ENCODE measurements at regions not wholly inside any gene's neighbourhood (a gene's known extent, or its start where the extent isn't known, plus 50 kb on each side); places are given as distances from the start of the nearest gene placed in this dataset.
"Not testable (repeated sequence)": the region's sequence is repeated elsewhere in the genome, so short reads cannot be mapped to it uniquely, and the experiment has no call there.

GRCh38 chr4:130034876-130035275 lies 938.9 kb downstream of the C4orf33 start:
- no peaks in the 10 kb centered on the region for H3K27me3 ChIP-seq
- no peaks in the 10 kb centered on the region for H3K36me3 ChIP-seq
- intact Hi-C loops (cut with DNase I) = no loop called here
- H3K4me3 ChIP-seq (replicated peaks in 1 of 3) = no peak overlapping the region
- H3K4me1 ChIP-seq = no peaks in the 10 kb centered on the region
- DNase-seq = no peak
- no peak overlapping the region for H3K27ac ChIP-seq
- H3K9me3 ChIP-seq = no peaks in the 10 kb centered on the region
- TF ChIP-seq CTCF (IDR thresholded peaks at IDR 0.05) (no peak), POLR2A (IDR thresholded peaks at IDR 0.05) (no peak)

GRCh38 chr4:130035391-130035790 lies 939.4 kb downstream of the C4orf33 start:
- H3K4me1 ChIP-seq = no peaks in the 10 kb centered on the region
- H3K36me3 ChIP-seq = no peaks in the 10 kb centered on the region
- no peaks in the 10 kb centered on the region for H3K9me3 ChIP-seq
- no peaks in the 10 kb centered on the region for H3K27me3 ChIP-seq
- intact Hi-C loops (cut with DNase I) = no loop called here
- no peak overlapping the region for H3K27ac ChIP-seq
- H3K4me3 ChIP-seq (replicated peaks in 1 of 3) = no peak overlapping the region
- WGBS, 2 donors = 44 to 48% methylated on average over 1 of the region's 1 CpG
- DNase-seq = no peak
- no peak for TF ChIP-seq POLR2A (IDR thresholded peaks at IDR 0.05)

- 96 to 98% methylated on average over 13 of the region's 13 CpGs for WGBS, 2 donors
- H3K4me3 ChIP-seq (replicated peaks in 1 of 3); H3K4me1 ChIP-seq; H3K27me3 ChIP-seq; DNase-seq; H3K36me3 ChIP-seq; H3K27ac ChIP-seq; H3K9me3 ChIP-seq; intact Hi-C loops (cut with DNase I): not testable (repeated sequence)
Measured at GRCh38 chr4:130037866-130038265, 941.9 kb downstream of the C4orf33 start.

GRCh38 chr4:130038540-130038939 lies 942.6 kb downstream of the C4orf33 start:
- intact Hi-C loops (cut with DNase I); DNase-seq; H3K4me1 ChIP-seq; H3K9me3 ChIP-seq; H3K36me3 ChIP-seq; H3K4me3 ChIP-seq (replicated peaks in 1 of 3); H3K27ac ChIP-seq; H3K27me3 ChIP-seq: not testable (repeated sequence)
- 94 to 99% methylated on average over 15 to 27 of the region's 32 CpGs for WGBS, 2 donors

GRCh38 chr4:130043732-130044160 lies 947.8 kb downstream of the C4orf33 start:
- intact Hi-C loops (cut with DNase I) = no loop called here
- Histone ChIP-seq H3K27ac (no peak overlapping the region), H3K4me1 (no peaks in the 10 kb centered on the region), H3K4me3 (replicated peaks in 1 of 3) (no peak overlapping the region), H3K36me3 (no peaks in the 10 kb centered on the region), H3K9me3 (no peaks in the 10 kb centered on the region), H3K27me3 (no peaks in the 10 kb centered on the region)
- 44 to 51% methylated on average over 1 of the region's 1 CpG for WGBS, 2 donors
- DNase-seq = no peak
- no peak for TF ChIP-seq CTCF (IDR thresholded peaks at IDR 0.05)

- TF ChIP-seq CTCF (IDR thresholded peaks at IDR 0.05) (no peak), POLR2A (IDR thresholded peaks at IDR 0.05) (no peak)
- DNase-seq = no peak
- Histone ChIP-seq H3K27me3 (no peaks in the 10 kb centered on the region), H3K4me3 (replicated peaks in 1 of 3) (no peak overlapping the region), H3K27ac (no peak overlapping the region), H3K4me1 (no peaks in the 10 kb centered on the region), H3K36me3 (no peaks in the 10 kb centered on the region), H3K9me3 (no peaks in the 10 kb centered on the region)
- intact Hi-C loops (cut with DNase I) = no loop called here
- WGBS, 2 donors = 83 to 86% methylated on average over 3 of the region's 3 CpGs
Measured at GRCh38 chr4:130044788-130045531, 949.0 kb downstream of the C4orf33 start.
